Fibroblast of villous mesenchyme (primary cell): ENCODE measurements at regions not wholly inside any gene's neighbourhood (a gene's known extent, or its start where the extent isn't known, plus 50 kb on each side); places are given as distances from the start of the nearest gene placed in this dataset.

Experiments used
- DNase-seq: peaks from one replicate; pipeline ENCODE4 v3.0.0-alpha.2; 2010; ENCODE audit warnings: low read depth
- H3K4me3 ChIP-seq: 2 replicates; pipeline ENCODE4 v1.5.1; 2011; ENCODE audit warnings: low read depth, mild to moderate bottlenecking, low read length
- TF ChIP-seq, protein P1 (sequence below): IDR thresholded peaks from 2 replicates; pipeline ENCODE4 v1.5.1; 2012; ENCODE audit warnings: low read depth, mild to moderate bottlenecking, low read length; ENCODE audit not compliant: insufficient read depth

DNA sequence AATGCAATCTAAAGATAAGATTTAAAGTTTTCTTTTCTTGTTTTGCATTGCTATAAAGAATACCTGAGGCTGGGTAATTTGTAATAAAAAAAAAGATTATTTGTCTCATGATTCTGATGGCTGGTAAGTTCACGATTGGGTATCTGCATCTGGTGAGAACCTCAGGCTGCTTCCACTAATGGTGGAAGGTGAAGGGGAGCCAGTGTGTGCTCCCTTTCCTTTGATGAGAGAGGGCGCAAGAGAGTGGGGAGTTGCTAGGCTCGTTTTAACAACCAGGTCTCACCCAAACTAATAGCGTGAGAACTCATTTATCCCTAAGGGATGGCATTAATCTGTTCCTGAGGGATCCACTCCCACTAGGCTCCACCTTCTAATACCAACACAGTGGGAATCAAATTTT is 353.2 kb downstream of the BTBD3 start:
- TF ChIP-seq, protein P1, sequence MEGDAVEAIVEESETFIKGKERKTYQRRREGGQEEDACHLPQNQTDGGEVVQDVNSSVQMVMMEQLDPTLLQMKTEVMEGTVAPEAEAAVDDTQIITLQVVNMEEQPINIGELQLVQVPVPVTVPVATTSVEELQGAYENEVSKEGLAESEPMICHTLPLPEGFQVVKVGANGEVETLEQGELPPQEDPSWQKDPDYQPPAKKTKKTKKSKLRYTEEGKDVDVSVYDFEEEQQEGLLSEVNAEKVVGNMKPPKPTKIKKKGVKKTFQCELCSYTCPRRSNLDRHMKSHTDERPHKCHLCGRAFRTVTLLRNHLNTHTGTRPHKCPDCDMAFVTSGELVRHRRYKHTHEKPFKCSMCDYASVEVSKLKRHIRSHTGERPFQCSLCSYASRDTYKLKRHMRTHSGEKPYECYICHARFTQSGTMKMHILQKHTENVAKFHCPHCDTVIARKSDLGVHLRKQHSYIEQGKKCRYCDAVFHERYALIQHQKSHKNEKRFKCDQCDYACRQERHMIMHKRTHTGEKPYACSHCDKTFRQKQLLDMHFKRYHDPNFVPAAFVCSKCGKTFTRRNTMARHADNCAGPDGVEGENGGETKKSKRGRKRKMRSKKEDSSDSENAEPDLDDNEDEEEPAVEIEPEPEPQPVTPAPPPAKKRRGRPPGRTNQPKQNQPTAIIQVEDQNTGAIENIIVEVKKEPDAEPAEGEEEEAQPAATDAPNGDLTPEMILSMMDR = no peak
- DNase-seq = no peak
- no peak overlapping the region for H3K4me3 ChIP-seq

DNA sequence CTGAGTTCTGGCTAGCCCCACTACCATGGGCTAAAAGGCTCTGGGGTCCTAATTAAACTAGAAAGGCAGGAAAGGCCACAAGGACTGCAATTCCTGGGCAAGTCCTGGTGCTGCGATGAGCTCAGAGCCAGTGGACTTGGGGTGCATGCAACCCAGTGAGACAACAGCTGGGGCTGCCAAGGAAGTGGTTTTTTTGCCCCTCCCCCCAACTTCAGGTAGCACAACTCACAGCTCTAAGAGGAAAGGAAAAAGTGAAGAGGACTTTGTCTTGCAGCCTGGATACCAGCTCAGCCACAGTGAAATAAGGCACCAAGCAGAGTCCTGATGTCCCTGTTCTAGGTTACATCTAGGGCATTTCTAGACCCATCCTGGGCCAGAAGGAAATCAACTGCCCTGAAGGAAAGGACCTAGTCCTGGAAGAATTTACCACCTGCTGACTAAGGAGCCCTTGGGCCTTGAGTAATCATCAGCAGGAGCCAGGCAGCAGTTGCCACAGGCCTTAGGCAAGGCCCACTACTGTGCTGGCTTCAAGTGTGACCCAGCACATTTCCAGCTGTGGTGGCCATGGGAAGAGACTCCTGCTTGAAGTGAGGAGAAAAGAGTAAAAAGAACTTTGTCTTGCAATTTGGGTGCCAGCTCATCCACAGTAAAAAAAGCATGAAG is 358.4 kb downstream of the BTBD3 start:
- TF ChIP-seq, protein P1 = no peak

DNA sequence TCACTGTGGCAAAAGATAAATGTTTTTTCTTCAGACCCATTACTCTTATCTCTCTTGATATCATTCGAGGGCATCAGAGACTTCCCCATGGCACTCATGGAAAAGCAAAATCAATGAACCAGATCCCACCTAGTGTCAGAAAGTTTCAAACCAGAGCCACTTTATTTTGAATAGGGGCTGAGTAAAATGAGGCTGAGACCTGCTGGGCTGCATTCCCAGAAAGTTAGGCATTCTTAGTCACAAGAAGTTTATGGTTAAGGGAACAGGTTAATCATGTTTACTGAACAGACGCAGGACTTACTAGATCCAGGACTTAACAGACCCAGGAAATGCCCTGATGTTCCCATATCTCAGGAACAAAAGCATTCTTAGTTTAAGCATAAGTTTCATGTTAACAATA is 369.9 kb downstream of the BTBD3 start:
- DNase-seq = no peak
- TF ChIP-seq, protein P1 = no peak
- H3K4me3 ChIP-seq = no peak overlapping the region

More for the DNA sequence above, 358.4 kb downstream of the BTBD3 start:
- H3K4me3 ChIP-seq = no peak overlapping the region
- no peak for DNase-seq

DNA sequence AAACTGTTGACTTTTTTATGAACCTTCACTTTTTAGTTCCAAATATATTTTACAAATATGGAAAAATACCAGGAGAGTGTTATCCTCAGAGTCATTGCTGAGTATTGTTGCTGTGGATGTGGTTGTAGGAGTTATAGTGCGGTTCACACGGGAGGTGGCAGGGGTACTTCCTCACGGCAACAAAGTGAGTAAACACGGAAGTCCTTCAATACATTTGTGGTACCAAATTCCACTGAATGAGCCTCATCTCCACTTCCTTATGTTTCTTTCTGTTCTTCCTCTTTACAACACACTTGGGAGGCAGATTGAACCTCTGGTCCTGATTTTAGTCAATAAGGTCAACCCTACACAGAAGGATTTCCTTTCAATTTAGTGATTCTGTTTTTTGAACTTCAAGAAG is 371.8 kb downstream of the BTBD3 start:
- DNase-seq = no peak
- TF ChIP-seq, protein P1 = no peak
- H3K4me3 ChIP-seq = no peak overlapping the region

DNA sequence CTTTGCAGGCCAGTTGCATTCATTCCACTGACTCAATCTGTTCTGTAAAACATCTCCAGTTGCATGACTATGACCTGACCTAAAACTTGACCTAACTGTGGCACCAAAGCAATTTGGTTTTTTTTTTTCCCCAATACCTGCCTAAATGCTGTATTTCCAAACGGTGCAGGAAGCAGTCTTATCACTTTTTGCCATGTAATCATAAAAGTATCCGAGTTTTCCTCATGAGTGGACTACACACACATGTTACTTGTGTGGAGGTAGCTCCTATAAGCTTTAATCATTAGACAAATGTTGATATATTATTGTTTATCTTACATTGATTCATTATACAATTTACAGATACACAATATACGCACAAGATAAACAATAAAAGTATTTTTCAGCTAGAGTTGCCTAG is 373.7 kb downstream of the BTBD3 start:
- DNase-seq = no peak
- H3K4me3 ChIP-seq = no peak overlapping the region
- TF ChIP-seq, protein P1 = no peak

DNA sequence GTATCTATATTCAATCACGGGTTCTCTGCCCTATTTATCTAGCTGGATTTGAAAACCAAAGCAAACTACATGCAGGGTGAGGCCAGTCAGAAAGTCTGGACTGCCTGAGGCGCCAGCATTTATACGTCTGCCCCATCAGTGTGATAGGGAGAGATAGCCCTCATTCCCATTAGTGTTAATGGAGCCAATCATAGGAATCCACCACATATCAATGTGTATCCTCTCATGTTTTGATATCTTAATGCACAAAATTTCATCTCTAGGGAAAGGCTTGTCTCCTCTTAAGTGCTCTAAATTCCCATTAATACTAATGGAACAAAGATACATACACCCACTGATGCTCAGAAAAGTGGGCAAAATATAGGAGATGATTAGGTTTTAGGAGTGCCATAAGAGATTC is 376.2 kb downstream of the BTBD3 start:
- TF ChIP-seq, protein P1 = no peak
- DNase-seq = no peak
- no peak overlapping the region for H3K4me3 ChIP-seq

DNA sequence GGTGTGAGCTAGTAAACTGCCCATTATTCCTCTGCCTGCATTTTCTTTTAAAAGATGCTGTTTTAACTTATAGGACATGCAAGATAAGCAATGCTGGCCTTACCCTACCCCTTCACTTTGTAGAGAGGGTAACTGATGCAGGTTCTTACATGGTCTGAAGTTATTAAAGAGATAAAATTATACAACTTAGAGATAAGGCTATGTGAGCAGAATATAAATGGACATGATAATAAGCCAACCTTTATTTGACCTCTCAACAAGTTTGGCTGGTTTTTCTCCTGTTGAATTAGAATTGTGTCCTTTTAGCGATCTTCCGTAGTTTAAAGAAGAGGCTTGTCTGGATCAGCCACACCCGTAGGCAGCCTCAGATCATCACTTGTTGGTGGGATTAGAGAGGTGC is 377.0 kb downstream of the BTBD3 start:
- TF ChIP-seq, protein P1 = no peak
- H3K4me3 ChIP-seq = no peak overlapping the region
- no peak for DNase-seq
